ENCODE measurements at regions not wholly inside any gene's neighbourhood (a gene's known extent, or its start where the extent isn't known, plus 50 kb on each side); places are given as distances from the start of the nearest gene placed in this dataset.

DNA sequence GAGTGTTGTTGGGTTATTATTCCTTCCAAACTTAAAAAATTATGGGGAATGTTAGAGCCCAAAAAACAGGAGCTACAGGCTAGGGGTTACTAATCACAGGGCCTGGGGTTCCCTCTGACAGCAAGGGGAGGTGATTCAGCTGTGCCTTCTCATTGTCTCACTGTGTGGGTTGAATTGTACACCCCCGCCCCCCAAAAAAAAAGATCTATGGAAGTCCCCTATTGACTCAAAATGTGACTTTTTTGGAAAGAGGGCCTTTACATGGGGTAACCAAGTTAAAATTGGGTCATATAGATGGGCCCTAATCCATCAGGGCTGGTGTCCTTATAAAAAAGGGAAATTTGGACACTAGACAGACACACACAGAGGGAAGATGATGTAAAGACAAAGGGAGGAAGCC, 190.2 kb downstream of the SOX9 start:
- no peaks in the 10 kb centered on the region for H3K9me3 ChIP-seq (ENCODE audit: control insufficient read depth in 4 of 4, low read length in 3 of 4)
- H3K4me1 ChIP-seq (ENCODE audit: control insufficient read depth in 4 of 4, insufficient read depth in 4 of 4, low read length in 3 of 4) = no peaks in the 10 kb centered on the region
- H3K27me3 ChIP-seq (ENCODE audit: control insufficient read depth in 4 of 4, insufficient read depth in 4 of 4, low read length in 3 of 4) = peaks cover 0 to 5% (median 0%) of the 10 kb centered on the region in 4 donors
- DNase-seq (ENCODE audit: low spot score) = no peak
- 85% methylated on average over 1 of the region's 1 CpG for WGBS
- TF ChIP-seq RXRA (IDR thresholded peaks at IDR 0.05) = no peak
- no peak for TF ChIP-seq FOXA2 (IDR thresholded peaks at IDR 0.05)
- no peak for TF ChIP-seq HNF4A (conservative IDR thresholded peaks at IDR 0.05)
- TF ChIP-seq, protein P1, sequence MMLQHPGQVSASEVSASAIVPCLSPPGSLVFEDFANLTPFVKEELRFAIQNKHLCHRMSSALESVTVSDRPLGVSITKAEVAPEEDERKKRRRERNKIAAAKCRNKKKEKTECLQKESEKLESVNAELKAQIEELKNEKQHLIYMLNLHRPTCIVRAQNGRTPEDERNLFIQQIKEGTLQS (IDR thresholded peaks at IDR 0.05) = no peak
- no peak for TF ChIP-seq SP1 (IDR thresholded peaks at IDR 0.05)
- no peak for TF ChIP-seq RAD21 (IDR thresholded peaks at IDR 0.05)
- TF ChIP-seq, protein P2, sequence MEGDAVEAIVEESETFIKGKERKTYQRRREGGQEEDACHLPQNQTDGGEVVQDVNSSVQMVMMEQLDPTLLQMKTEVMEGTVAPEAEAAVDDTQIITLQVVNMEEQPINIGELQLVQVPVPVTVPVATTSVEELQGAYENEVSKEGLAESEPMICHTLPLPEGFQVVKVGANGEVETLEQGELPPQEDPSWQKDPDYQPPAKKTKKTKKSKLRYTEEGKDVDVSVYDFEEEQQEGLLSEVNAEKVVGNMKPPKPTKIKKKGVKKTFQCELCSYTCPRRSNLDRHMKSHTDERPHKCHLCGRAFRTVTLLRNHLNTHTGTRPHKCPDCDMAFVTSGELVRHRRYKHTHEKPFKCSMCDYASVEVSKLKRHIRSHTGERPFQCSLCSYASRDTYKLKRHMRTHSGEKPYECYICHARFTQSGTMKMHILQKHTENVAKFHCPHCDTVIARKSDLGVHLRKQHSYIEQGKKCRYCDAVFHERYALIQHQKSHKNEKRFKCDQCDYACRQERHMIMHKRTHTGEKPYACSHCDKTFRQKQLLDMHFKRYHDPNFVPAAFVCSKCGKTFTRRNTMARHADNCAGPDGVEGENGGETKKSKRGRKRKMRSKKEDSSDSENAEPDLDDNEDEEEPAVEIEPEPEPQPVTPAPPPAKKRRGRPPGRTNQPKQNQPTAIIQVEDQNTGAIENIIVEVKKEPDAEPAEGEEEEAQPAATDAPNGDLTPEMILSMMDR (IDR thresholded peaks at IDR 0.05; ENCODE audit: low read depth, low read length, missing input control) = no peak
- no peak for TF ChIP-seq FOXA1 (IDR thresholded peaks at IDR 0.05)
- no peak for TF ChIP-seq NR2F2 (IDR thresholded peaks at IDR 0.05)
- TF ChIP-seq, protein P3, sequence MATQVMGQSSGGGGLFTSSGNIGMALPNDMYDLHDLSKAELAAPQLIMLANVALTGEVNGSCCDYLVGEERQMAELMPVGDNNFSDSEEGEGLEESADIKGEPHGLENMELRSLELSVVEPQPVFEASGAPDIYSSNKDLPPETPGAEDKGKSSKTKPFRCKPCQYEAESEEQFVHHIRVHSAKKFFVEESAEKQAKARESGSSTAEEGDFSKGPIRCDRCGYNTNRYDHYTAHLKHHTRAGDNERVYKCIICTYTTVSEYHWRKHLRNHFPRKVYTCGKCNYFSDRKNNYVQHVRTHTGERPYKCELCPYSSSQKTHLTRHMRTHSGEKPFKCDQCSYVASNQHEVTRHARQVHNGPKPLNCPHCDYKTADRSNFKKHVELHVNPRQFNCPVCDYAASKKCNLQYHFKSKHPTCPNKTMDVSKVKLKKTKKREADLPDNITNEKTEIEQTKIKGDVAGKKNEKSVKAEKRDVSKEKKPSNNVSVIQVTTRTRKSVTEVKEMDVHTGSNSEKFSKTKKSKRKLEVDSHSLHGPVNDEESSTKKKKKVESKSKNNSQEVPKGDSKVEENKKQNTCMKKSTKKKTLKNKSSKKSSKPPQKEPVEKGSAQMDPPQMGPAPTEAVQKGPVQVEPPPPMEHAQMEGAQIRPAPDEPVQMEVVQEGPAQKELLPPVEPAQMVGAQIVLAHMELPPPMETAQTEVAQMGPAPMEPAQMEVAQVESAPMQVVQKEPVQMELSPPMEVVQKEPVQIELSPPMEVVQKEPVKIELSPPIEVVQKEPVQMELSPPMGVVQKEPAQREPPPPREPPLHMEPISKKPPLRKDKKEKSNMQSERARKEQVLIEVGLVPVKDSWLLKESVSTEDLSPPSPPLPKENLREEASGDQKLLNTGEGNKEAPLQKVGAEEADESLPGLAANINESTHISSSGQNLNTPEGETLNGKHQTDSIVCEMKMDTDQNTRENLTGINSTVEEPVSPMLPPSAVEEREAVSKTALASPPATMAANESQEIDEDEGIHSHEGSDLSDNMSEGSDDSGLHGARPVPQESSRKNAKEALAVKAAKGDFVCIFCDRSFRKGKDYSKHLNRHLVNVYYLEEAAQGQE (IDR thresholded peaks at IDR 0.05) = no peak
- TF ChIP-seq, protein P4, sequence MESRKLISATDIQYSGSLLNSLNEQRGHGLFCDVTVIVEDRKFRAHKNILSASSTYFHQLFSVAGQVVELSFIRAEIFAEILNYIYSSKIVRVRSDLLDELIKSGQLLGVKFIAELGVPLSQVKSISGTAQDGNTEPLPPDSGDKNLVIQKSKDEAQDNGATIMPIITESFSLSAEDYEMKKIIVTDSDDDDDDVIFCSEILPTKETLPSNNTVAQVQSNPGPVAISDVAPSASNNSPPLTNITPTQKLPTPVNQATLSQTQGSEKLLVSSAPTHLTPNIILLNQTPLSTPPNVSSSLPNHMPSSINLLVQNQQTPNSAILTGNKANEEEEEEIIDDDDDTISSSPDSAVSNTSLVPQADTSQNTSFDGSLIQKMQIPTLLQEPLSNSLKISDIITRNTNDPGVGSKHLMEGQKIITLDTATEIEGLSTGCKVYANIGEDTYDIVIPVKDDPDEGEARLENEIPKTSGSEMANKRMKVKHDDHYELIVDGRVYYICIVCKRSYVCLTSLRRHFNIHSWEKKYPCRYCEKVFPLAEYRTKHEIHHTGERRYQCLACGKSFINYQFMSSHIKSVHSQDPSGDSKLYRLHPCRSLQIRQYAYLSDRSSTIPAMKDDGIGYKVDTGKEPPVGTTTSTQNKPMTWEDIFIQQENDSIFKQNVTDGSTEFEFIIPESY (IDR thresholded peaks at IDR 0.05) = no peak
- no peak for TF ChIP-seq HNF4G (IDR thresholded peaks at IDR 0.05)
- no peak for TF ChIP-seq TAF1 (conservative IDR thresholded peaks at IDR 0.05)
- TF ChIP-seq JUND (IDR thresholded peaks at IDR 0.05) = no peak
- TF ChIP-seq GABPA (IDR thresholded peaks at IDR 0.05 in 1 of 2, conservative IDR thresholded peaks at IDR 0.05 in 1 of 2) = no peak
- TF ChIP-seq YY1 (IDR thresholded peaks at IDR 0.05) = no peak
- no peak for TF ChIP-seq EGR1 (IDR thresholded peaks at IDR 0.05; ENCODE audit: low read depth in 2 of 2)
- H3K4me3 ChIP-seq (ENCODE audit: low read depth in 1 of 3, low read length in 3 of 3) = no peak overlapping the region
- no peak overlapping the region for H3K9ac ChIP-seq (ENCODE audit: low read depth in 1 of 2, low read length in 2 of 2)
- H3K27ac ChIP-seq (ENCODE audit: low read depth in 1 of 2, low read length in 2 of 2) = no peak overlapping the region
- no peaks in the 10 kb centered on the region for H3K36me3 ChIP-seq (ENCODE audit: control insufficient read depth in 4 of 4, insufficient read depth in 3 of 4, low read depth in 1 of 4, low read length in 3 of 4)

All from liver (tissue), 8 donors.